ENCODE measurements at regions not wholly inside any gene's neighbourhood (a gene's known extent, or its start where the extent isn't known, plus 50 kb on each side); places are given as distances from the start of the nearest gene placed in this dataset.

GRCh38 chr7:81264116-81264515 is 345.3 kb upstream of the SEMA3C start:
- TF ChIP-seq CTCF (IDR thresholded peaks at IDR 0.05; ENCODE audit: low read length) (no peak), EZH2 (IDR thresholded peaks at IDR 0.05; ENCODE audit: borderline replicate concordance, low read length) (no peak)

Data from OCI-LY1 (cell line).